ENCODE measurements at regions not wholly inside any gene's neighbourhood (a gene's known extent, or its start where the extent isn't known, plus 50 kb on each side); places are given as distances from the start of the nearest gene placed in this dataset.

DNA sequence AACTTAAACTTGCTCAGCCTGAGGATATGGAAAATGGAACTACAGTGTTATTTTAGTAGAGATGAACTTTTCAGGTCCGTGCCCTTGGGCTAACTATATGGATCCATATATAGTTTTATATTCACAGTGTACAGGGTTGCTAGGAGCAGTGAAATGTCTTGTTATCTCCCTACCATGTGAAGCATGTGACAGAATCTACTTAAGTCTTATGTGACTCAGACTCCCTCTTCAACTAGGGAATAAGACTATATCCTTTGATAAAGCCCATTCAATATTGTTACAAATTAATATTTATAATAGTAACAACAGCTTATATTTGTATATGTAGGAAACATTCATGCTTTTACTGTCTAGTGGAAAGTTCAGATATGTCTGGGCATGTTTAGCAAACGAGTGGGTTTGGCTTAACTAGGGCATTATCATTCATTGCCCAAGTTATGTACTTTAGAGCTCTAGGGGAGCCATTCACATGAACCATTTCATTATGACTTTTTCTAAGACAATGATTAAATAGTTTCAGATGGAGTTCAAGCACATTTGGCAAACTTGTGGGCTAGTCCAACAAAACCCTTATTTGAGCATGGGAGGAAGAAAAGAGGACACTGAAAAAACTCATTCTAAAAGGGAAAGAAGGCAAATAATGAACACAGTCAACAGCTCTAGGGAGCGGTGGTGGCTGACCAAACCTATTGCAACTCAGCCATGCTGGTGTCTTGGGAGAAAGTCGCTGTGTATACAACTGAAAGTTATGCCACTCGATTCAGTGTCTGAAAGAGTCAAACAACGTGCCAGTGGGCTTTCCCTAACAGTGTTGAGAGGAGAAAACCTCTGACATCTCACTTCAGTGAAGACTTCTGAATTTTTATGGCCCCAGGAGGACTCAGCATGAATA, 305.9 kb upstream of the G2E3 start:
- TF ChIP-seq EP300 (IDR thresholded peaks at IDR 0.05): no peak
- TF ChIP-seq, protein P1, sequence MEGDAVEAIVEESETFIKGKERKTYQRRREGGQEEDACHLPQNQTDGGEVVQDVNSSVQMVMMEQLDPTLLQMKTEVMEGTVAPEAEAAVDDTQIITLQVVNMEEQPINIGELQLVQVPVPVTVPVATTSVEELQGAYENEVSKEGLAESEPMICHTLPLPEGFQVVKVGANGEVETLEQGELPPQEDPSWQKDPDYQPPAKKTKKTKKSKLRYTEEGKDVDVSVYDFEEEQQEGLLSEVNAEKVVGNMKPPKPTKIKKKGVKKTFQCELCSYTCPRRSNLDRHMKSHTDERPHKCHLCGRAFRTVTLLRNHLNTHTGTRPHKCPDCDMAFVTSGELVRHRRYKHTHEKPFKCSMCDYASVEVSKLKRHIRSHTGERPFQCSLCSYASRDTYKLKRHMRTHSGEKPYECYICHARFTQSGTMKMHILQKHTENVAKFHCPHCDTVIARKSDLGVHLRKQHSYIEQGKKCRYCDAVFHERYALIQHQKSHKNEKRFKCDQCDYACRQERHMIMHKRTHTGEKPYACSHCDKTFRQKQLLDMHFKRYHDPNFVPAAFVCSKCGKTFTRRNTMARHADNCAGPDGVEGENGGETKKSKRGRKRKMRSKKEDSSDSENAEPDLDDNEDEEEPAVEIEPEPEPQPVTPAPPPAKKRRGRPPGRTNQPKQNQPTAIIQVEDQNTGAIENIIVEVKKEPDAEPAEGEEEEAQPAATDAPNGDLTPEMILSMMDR (IDR thresholded peaks at IDR 0.05): no peak

All from stomach (tissue), 4 donors.